Tibial nerve (tissue), 4 donors: ENCODE measurements at regions not wholly inside any gene's neighbourhood (a gene's known extent, or its start where the extent isn't known, plus 50 kb on each side); places are given as distances from the start of the nearest gene placed in this dataset.

Source experiments
- DNase-seq, 2 donors: peaks; one replicate each; pipeline ENCODE4 v3.0.0-alpha.2; 2019; ENCODE audit warnings: low spot score in 2 of 2
- H3K27ac ChIP-seq, 4 donors: fragments of 200-600 bp; sonication (generic) in 3 of 4; one replicate each; pipeline ENCODE4 v1.5.1; 2017 to 2019; ENCODE audit warnings: mild to moderate bottlenecking in 1 of 4
- H3K27me3 ChIP-seq, 2 donors: fragments of 200-600 bp; sonication (generic) in 1 of 2; one replicate each; pipeline versions ENCODE4 v1.5.1 to v1.6.0; 2017 to 2019
- H3K36me3 ChIP-seq, 3 donors: fragments of 200-600 bp; sonication (generic); one replicate each; pipeline ENCODE4 v1.5.1; 2018 to 2019
- H3K4me1 ChIP-seq, 4 donors: fragments of 200-600 bp; sonication (generic) in 3 of 4; one replicate each; pipeline ENCODE4 v1.5.1; 2017 to 2019
- H3K4me3 ChIP-seq, 4 donors: fragments of 200-600 bp; sonication (generic) in 3 of 4; one replicate each; pipeline ENCODE4 v1.5.1; 2017 to 2019; ENCODE audit warnings: mild to moderate bottlenecking in 1 of 4, moderate library complexity in 1 of 4
- H3K9me3 ChIP-seq, 4 donors: fragments of 200-600 bp; sonication (generic) in 3 of 4; one replicate each; pipeline ENCODE4 v1.5.1; 2017 to 2019
- EP300 ChIP-seq, 2 donors: sonication (generic); formaldehyde crosslinking; IDR thresholded peaks; one replicate each; pipeline ENCODE4 v1.6.1; 2017; ENCODE audit warnings: antibody characterized with exemption in 2 of 2, mild to moderate bottlenecking in 1 of 2
- POLR2A ChIP-seq, 2 donors: fragments of 450-650 bp; IDR thresholded peaks; one replicate each; pipeline ENCODE4 v1.6.1; 2017; ENCODE audit warnings: antibody characterized with exemption in 2 of 2, mild to moderate bottlenecking in 2 of 2, moderate library complexity in 2 of 2
- WGBS, 2 donors: methylation state at CpG; one replicate each; pipeline ENCODE4 v1.1.5; 2018; 5-methylcytosine and 5-hydroxymethylcytosine counted together
- TF ChIP-seq, protein P1 (sequence below), 5 experiments: fragments of 200-600 bp in 3 of 5; fragments of 450-650 bp in 2 of 5; sonication (generic) in 3 of 5; IDR thresholded peaks; one replicate each; pipeline ENCODE4 v1.5.1; 2016 to 2019; ENCODE audit warnings: antibody characterized with exemption in 5 of 5, mild to moderate bottlenecking in 3 of 5, moderate library complexity in 2 of 5

GRCh38 chr5:99827136-99827535 is 708.0 kb upstream of the FAM174A start:
- Histone ChIP-seq H3K27me3 (no peaks in the 10 kb centered on the region), H3K4me1 (no peaks in the 10 kb centered on the region), H3K9me3 (no peaks in the 10 kb centered on the region), H3K36me3 (no peaks in the 10 kb centered on the region), H3K4me3 (no peak overlapping the region), H3K27ac (no peak overlapping the region)
- TF ChIP-seq POLR2A (IDR thresholded peaks at IDR 0.05) (no peak), EP300 (IDR thresholded peaks at IDR 0.05) (no peak)
- TF ChIP-seq, protein P1, sequence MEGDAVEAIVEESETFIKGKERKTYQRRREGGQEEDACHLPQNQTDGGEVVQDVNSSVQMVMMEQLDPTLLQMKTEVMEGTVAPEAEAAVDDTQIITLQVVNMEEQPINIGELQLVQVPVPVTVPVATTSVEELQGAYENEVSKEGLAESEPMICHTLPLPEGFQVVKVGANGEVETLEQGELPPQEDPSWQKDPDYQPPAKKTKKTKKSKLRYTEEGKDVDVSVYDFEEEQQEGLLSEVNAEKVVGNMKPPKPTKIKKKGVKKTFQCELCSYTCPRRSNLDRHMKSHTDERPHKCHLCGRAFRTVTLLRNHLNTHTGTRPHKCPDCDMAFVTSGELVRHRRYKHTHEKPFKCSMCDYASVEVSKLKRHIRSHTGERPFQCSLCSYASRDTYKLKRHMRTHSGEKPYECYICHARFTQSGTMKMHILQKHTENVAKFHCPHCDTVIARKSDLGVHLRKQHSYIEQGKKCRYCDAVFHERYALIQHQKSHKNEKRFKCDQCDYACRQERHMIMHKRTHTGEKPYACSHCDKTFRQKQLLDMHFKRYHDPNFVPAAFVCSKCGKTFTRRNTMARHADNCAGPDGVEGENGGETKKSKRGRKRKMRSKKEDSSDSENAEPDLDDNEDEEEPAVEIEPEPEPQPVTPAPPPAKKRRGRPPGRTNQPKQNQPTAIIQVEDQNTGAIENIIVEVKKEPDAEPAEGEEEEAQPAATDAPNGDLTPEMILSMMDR (IDR thresholded peaks at IDR 0.05), result no peak
- 88 to 96% methylated on average over 2 of the region's 2 CpGs for WGBS, 2 donors
- DNase-seq, result no peak

- 86 to 93% methylated on average over 17 of the region's 17 CpGs for WGBS, 2 donors
- DNase-seq, result no peak
- no peak for TF ChIP-seq POLR2A (IDR thresholded peaks at IDR 0.05)
- TF ChIP-seq, protein P1 (IDR thresholded peaks at IDR 0.05), result no peak
- no peak for TF ChIP-seq EP300 (IDR thresholded peaks at IDR 0.05)
Observed at GRCh38 chr5:99817796-99818195, 717.4 kb upstream of the FAM174A start.

GRCh38 chr5:99814321-99815063 is 720.7 kb upstream of the FAM174A start:
- WGBS, 2 donors, result 31 to 62% methylated on average over 3 of the region's 3 CpGs
- Histone ChIP-seq H3K4me3 (no peak overlapping the region), H3K27me3 (no peaks in the 10 kb centered on the region), H3K36me3 (no peaks in the 10 kb centered on the region), H3K4me1 (no peaks in the 10 kb centered on the region), H3K9me3 (no peaks in the 10 kb centered on the region), H3K27ac (no peak overlapping the region)
- no peak for DNase-seq
- TF ChIP-seq, protein P1 (IDR thresholded peaks at IDR 0.05), result no peak
- no peak for TF ChIP-seq EP300 (IDR thresholded peaks at IDR 0.05)

More at GRCh38 chr5:99817796-99818195, 717.4 kb upstream of the FAM174A start:
- no peaks in the 10 kb centered on the region for H3K9me3 ChIP-seq
- no peaks in the 10 kb centered on the region for H3K4me1 ChIP-seq
- H3K36me3 ChIP-seq, result no peaks in the 10 kb centered on the region
- H3K4me3 ChIP-seq, result no peak overlapping the region
- no peak overlapping the region for H3K27ac ChIP-seq
- no peaks in the 10 kb centered on the region for H3K27me3 ChIP-seq

- no peaks in the 10 kb centered on the region for H3K27me3 ChIP-seq
- no peak overlapping the region for H3K27ac ChIP-seq
- no peaks in the 10 kb centered on the region for H3K36me3 ChIP-seq
- TF ChIP-seq POLR2A (IDR thresholded peaks at IDR 0.05) (no peak), EP300 (IDR thresholded peaks at IDR 0.05) (no peak)
- TF ChIP-seq, protein P1 (IDR thresholded peaks at IDR 0.05), result no peak
- 54 to 57% methylated on average over 3 of the region's 3 CpGs for WGBS, 2 donors
- no peaks in the 10 kb centered on the region for H3K9me3 ChIP-seq
- no peak overlapping the region for H3K4me3 ChIP-seq
- H3K4me1 ChIP-seq, result no peaks in the 10 kb centered on the region
- DNase-seq, result no peak
Observed at GRCh38 chr5:99808657-99809230, 726.4 kb upstream of the FAM174A start.

- no peak overlapping the region for H3K27ac ChIP-seq
Observed at GRCh38 chr5:99807346-99807745, 727.8 kb upstream of the FAM174A start.

More at GRCh38 chr5:99807346-99807745, 727.8 kb upstream of the FAM174A start:
- Histone ChIP-seq H3K9me3 (no peaks in the 10 kb centered on the region), H3K36me3 (no peaks in the 10 kb centered on the region), H3K4me1 (no peaks in the 10 kb centered on the region), H3K27me3 (no peaks in the 10 kb centered on the region), H3K4me3 (no peak overlapping the region)
- TF ChIP-seq, protein P1 (IDR thresholded peaks at IDR 0.05), result no peak
- TF ChIP-seq EP300 (IDR thresholded peaks at IDR 0.05), result no peak
- TF ChIP-seq POLR2A (IDR thresholded peaks at IDR 0.05), result no peak
- DNase-seq, result no peak
